ENCODE measurements at regions not wholly inside any gene's neighbourhood (a gene's known extent, or its start where the extent isn't known, plus 50 kb on each side); places are given as distances from the start of the nearest gene placed in this dataset.

DNA sequence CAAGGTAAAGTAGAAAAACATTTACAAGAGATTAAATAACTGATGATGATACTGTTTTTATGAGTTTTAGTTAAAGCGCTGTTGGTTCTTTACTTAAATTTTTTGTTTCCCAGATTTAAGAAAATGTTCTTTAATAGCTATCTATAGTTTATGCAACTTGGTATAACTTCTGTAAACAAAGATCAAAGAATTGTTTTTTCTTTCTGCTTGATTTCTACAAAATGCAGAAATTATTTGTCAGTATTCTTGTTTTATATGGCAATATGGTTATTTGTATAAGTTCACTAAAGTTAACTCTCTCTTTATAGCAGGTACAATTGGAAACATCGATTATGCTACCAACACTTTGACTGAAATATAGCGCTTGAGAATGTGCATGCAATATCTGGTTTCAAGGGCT, 2465.1 kb upstream of the PCDH20 start:
- Histone ChIP-seq H4K91ac (ENCODE audit: insufficient read depth, low read depth, low read length) (no peak overlapping the region), H3K27me3 (ENCODE audit: control insufficient read depth, insufficient read depth, low read length) (no peaks in the 10 kb centered on the region)
- ATAC-seq (ENCODE audit: low read depth), result no peak

More for the DNA sequence above, 2465.1 kb upstream of the PCDH20 start:
- Histone ChIP-seq H3K27ac (ENCODE audit: insufficient read depth, low read length) (no peak overlapping the region), H3K4me2 (ENCODE audit: low read depth, low read length) (no peak overlapping the region), H3K4ac (ENCODE audit: low read depth, low read length) (no peak overlapping the region), H3K36me3 (ENCODE audit: control insufficient read depth, insufficient read depth, low read length) (no peaks in the 10 kb centered on the region), H2BK120ac (ENCODE audit: low read depth, low read length) (no peak overlapping the region), H4K8ac (ENCODE audit: low read depth in 2 of 2, low read length in 2 of 2) (no peak overlapping the region), H2AFZ (replicated peaks; ENCODE audit: low read length, poor library complexity) (no peak overlapping the region), H3K9ac (ENCODE audit: low read depth, low read length) (no peak overlapping the region), H2BK20ac (ENCODE audit: low read depth, low read length) (no peak overlapping the region), H3K4me1 (ENCODE audit: control insufficient read depth, insufficient read depth, low read length) (no peaks in the 10 kb centered on the region), H4K20me1 (ENCODE audit: insufficient read depth, low read length) (no peaks in the 10 kb centered on the region), H2AK9ac (replicated peaks; ENCODE audit: low read depth, low read length, poor library complexity) (no peak overlapping the region), H3K18ac (ENCODE audit: low read depth, low read length) (no peak overlapping the region), H3K79me1 (ENCODE audit: low read depth in 1 of 2, low read length in 2 of 2) (no peaks in the 10 kb centered on the region), H3K9me3 (ENCODE audit: control insufficient read depth, insufficient read depth, low read length) (no peaks in the 10 kb centered on the region), H2AK5ac (ENCODE audit: low read depth, low read length) (no peak overlapping the region), H3K9me1 (ENCODE audit: insufficient read depth, low read length) (no peaks in the 10 kb centered on the region), H2BK5ac (ENCODE audit: low read depth, low read length, poor library complexity, severe bottlenecking) (no peak overlapping the region), H3K14ac (replicated peaks; ENCODE audit: low read depth, low read length) (no peak overlapping the region), H4K5ac (ENCODE audit: low read depth, low read length) (no peak overlapping the region), H3K56ac (ENCODE audit: extremely low read depth, insufficient read depth, low read length) (no peak overlapping the region), H3K23ac (ENCODE audit: low read depth, low read length) (no peak overlapping the region), H2BK15ac (ENCODE audit: low read depth, low read length) (no peak overlapping the region), H3K4me3 (ENCODE audit: insufficient read depth, low read depth, low read length) (no peak overlapping the region)
- no CpG with 5 or more reads among the region's 3 CpGs for WGBS, 2 experiments (ENCODE audit: extremely low coverage in 2 of 2, insufficient read length in 1 of 2)
- TF ChIP-seq POLR2A (IDR thresholded peaks at IDR 0.05; ENCODE audit: low read depth, low read length) (no peak), MXI1 (IDR thresholded peaks at IDR 0.05; ENCODE audit: borderline replicate concordance, low read depth, low read length) (no peak), USF2 (IDR thresholded peaks at IDR 0.05; ENCODE audit: low read depth, low read length) (no peak)
- ChIA-PET CTCF (no interaction called here), POLR2A (ENCODE audit: unreplicated experiment) (no interaction called here)
- in situ Hi-C loops (cut with MboI; ENCODE audit: low sequenced_read_pairs), result no loop called here
- no TSS peak for BruUV-seq (replicated peaks)
- intact Hi-C loops (cut with micrococcal nuclease), result no loop called here
- DNase-seq, result no peak
- dilution Hi-C loops (cut with HindIII; ENCODE audit: low sequenced_read_pairs, unreplicated experiment), result no loop called here
